A673 (cell line): ENCODE measurements at regions not wholly inside any gene's neighbourhood (a gene's known extent, or its start where the extent isn't known, plus 50 kb on each side); places are given as distances from the start of the nearest gene placed in this dataset.

ENCODE experiments used
- BruUV-seq: library from RNA; stranded (reverse); fragments of 400-500 nt; replicated peaks from 2 replicates; lab custom pipeline; 2021; lab: Mats Ljungman, UMichigan
- CTCF ChIA-PET: fragments of 300-600 bp; sonication (Branson Sonifier 250); formaldehyde crosslinking; loops from one replicate; lab custom pipeline; 2022; ENCODE audit warnings: antibody characterized with exemption; lab: Charles Lee
- POLR2A ChIA-PET: fragments of 300-600 bp; sonication (Branson Sonifier 250); formaldehyde crosslinking; loops from one replicate; lab custom pipeline; 2022; ENCODE audit warnings: antibody characterized with exemption; ENCODE audit not compliant: low non-redundant PET; lab: Charles Lee
- DNase-seq: peaks from one replicate; pipeline ENCODE4 v3.0.0-alpha.2; 2015; ENCODE audit warnings: low spot score
- H3K27ac ChIP-seq: fragments of 200-600 bp; sonication (generic); 2 replicates; pipeline ENCODE4 v1.5.1; 2016; ENCODE audit warnings: mixed run types, low read depth, mild to moderate bottlenecking, mixed read lengths, antibody characterized with exemption, low read length; ENCODE audit not compliant: poor library complexity, severe bottlenecking
- H3K27me3 ChIP-seq: fragments of 200-600 bp; sonication (generic); replicated peaks from 2 replicates; pipeline ENCODE4 v1.6.1; 2017; ENCODE audit warnings: mixed run types, low read depth, mild to moderate bottlenecking, mixed read lengths, antibody characterized with exemption, low read length; ENCODE audit not compliant: insufficient read depth, poor library complexity
- H3K36me3 ChIP-seq: fragments of 200-600 bp; sonication (generic); 2 replicates; pipeline ENCODE4 v1.6.1; 2016; ENCODE audit warnings: mixed run types, mild to moderate bottlenecking, mixed read lengths, antibody characterized with exemption, low read length; ENCODE audit not compliant: insufficient read depth, poor library complexity, severe bottlenecking
- H3K4me1 ChIP-seq: fragments of 200-600 bp; sonication (generic); 2 replicates; pipeline ENCODE4 v1.6.1; 2017; ENCODE audit warnings: mixed run types, mild to moderate bottlenecking, mixed read lengths, antibody characterized with exemption, low read length; ENCODE audit not compliant: insufficient read depth, poor library complexity, severe bottlenecking
- H3K4me3 ChIP-seq: fragments of 200-600 bp; sonication (generic); 2 replicates; pipeline ENCODE4 v1.5.1; 2016; ENCODE audit warnings: low read depth, mixed run types, mild to moderate bottlenecking, mixed read lengths, low read length; ENCODE audit not compliant: poor library complexity, severe bottlenecking
- H3K9me3 ChIP-seq: fragments of 200-600 bp; sonication (generic); 2 replicates; pipeline ENCODE4 v1.6.1; 2016; ENCODE audit warnings: mixed run types, low read depth, mild to moderate bottlenecking, mixed read lengths, antibody characterized with exemption, low read length; ENCODE audit not compliant: poor library complexity, severe bottlenecking
- EZH2 ChIP-seq: fragments of 200-600 bp; sonication (generic); IDR thresholded peaks from 2 replicates; pipeline ENCODE4 v1.6.1; 2017; ENCODE audit warnings: borderline replicate concordance, low read depth, mild to moderate bottlenecking, mixed read lengths, antibody characterized with exemption, low read length; ENCODE audit not compliant: poor library complexity, severe bottlenecking
- intact Hi-C: fragments of 100-400 bp; cut with micrococcal nuclease; formaldehyde crosslinking; loops from one replicate; pipeline ENCODE4 v1.10.0; 2022; ENCODE audit not compliant: unreplicated experiment
- TF ChIP-seq, protein P1 (sequence below): fragments of 300-800, 200-600 bp; sonication (generic); conservative IDR thresholded peaks from 2 replicates; pipeline ENCODE4 v1.5.1; 2017; ENCODE audit warnings: low read depth, mild to moderate bottlenecking, antibody characterized with exemption, low read length, moderate library complexity, mixed read lengths

GRCh38 chr11:42049186-42049585 lies 589.7 kb upstream of the LRRC4C start:
- peaks cover 25% of the 10 kb centered on the region for H3K9me3 ChIP-seq

DNA sequence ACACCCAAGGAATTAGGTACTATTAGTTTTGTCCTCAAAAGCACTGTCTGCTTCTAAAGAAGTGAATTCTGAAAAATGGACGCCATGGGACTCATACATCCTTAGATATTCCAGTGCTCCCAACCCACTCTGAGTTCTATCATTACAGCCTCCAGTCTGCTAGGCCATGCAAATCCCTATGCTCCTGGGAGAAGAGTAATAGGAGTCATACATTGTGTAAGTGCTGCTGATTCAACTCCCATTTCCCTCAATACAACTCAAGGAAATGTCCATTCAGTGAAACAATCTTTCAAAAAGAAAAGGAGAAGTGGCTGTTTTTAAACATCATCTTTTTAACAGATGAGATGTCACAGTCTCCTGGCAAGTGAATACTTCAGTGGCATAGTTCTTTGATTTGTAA lies 590.2 kb upstream of the LRRC4C start:
- ChIA-PET POLR2A (no interaction called here), CTCF (no interaction called here)
- H3K4me3 ChIP-seq = no peak overlapping the region
- no peaks in the 10 kb centered on the region for H3K27me3 ChIP-seq
- TF ChIP-seq, protein P1, sequence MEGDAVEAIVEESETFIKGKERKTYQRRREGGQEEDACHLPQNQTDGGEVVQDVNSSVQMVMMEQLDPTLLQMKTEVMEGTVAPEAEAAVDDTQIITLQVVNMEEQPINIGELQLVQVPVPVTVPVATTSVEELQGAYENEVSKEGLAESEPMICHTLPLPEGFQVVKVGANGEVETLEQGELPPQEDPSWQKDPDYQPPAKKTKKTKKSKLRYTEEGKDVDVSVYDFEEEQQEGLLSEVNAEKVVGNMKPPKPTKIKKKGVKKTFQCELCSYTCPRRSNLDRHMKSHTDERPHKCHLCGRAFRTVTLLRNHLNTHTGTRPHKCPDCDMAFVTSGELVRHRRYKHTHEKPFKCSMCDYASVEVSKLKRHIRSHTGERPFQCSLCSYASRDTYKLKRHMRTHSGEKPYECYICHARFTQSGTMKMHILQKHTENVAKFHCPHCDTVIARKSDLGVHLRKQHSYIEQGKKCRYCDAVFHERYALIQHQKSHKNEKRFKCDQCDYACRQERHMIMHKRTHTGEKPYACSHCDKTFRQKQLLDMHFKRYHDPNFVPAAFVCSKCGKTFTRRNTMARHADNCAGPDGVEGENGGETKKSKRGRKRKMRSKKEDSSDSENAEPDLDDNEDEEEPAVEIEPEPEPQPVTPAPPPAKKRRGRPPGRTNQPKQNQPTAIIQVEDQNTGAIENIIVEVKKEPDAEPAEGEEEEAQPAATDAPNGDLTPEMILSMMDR = no peak
- TF ChIP-seq EZH2 = no peak
- no peaks in the 10 kb centered on the region for H3K36me3 ChIP-seq
- DNase-seq = no peak
- BruUV-seq = no TSS peak
- no peak overlapping the region for H3K27ac ChIP-seq
- intact Hi-C loops = no loop called here
- H3K4me1 ChIP-seq = no peaks in the 10 kb centered on the region
- peaks cover 24% of the 10 kb centered on the region for H3K9me3 ChIP-seq

More at GRCh38 chr11:42049186-42049585, 589.7 kb upstream of the LRRC4C start:
- TF ChIP-seq, protein P1 = no peak
- TF ChIP-seq EZH2 = no peak
- CTCF ChIA-PET = no interaction called here
- H3K27me3 ChIP-seq = no peaks in the 10 kb centered on the region
- no peaks in the 10 kb centered on the region for H3K36me3 ChIP-seq
- BruUV-seq = no TSS peak
- no peaks in the 10 kb centered on the region for H3K4me1 ChIP-seq
- no peak for DNase-seq
- no peak overlapping the region for H3K4me3 ChIP-seq
- H3K27ac ChIP-seq = no peak overlapping the region
- POLR2A ChIA-PET = no interaction called here
- intact Hi-C loops = no loop called here

DNA sequence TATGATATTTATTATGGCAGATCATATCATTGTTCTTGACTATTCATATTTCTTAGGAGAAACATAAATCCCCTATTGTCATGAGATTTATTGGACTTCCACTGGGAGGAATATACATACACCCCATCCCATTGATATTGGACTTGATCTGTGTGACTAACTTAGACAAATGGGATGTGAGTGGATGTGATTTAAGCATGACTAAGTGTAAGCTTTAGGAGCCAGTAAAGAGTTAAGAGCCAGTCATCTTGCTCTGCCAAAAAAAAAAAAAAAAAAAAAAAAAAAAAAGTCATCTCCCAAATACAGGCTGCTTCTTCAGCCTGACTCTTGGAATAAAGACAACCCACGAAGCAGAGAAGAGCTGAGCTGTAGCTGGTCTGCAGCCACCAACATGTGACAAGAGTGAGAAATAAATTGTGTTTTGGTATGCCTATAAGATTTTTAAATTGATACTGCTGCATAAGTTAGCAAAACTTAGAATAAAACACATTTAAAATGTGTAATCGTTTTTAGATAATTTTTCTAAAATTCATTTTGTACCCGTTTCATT lies 595.0 kb upstream of the LRRC4C start:
- Histone ChIP-seq H3K27ac (no peak overlapping the region), H3K4me3 (no peak overlapping the region), H3K36me3 (no peaks in the 10 kb centered on the region), H3K27me3 (no peaks in the 10 kb centered on the region), H3K4me1 (no peaks in the 10 kb centered on the region), H3K9me3 (peaks cover 12% of the 10 kb centered on the region)
- ChIA-PET POLR2A (no interaction called here), CTCF (no interaction called here)
- no peak for DNase-seq
- TF ChIP-seq, protein P1 = no peak
- no peak for TF ChIP-seq EZH2
- no TSS peak for BruUV-seq
- intact Hi-C loops = no loop called here
